CD4-positive, CD25-positive, alpha-beta regulatory T cell (primary cell): ENCODE measurements at regions not wholly inside any gene's neighbourhood (a gene's known extent, or its start where the extent isn't known, plus 50 kb on each side); places are given as distances from the start of the nearest gene placed in this dataset.

ENCODE experiments used
- ATAC-seq, 2 donors: fragments of 150-1000 bp; cut with Tn5 transposase; one replicate each; pipeline ENCODE4 v1.10.0; 2021; ENCODE audit warnings: low read depth in 2 of 2, moderate number of reproducible peaks in 2 of 2, moderate library complexity in 1 of 2
- DNase-seq, 3 donors: peaks; one replicate each; pipeline versions ENCODE4 v3.0.0 to v3.0.0-alpha.2; 2012 to 2022; ENCODE audit warnings: mixed read lengths in 1 of 3
- H3K27ac ChIP-seq: one replicate; pipeline ENCODE4 v1.7.0; 2013; ENCODE audit warnings: mild to moderate bottlenecking, low read length; ENCODE audit not compliant: insufficient read depth, poor library complexity, severe bottlenecking
- H3K27me3 ChIP-seq: one replicate; pipeline ENCODE4 v1.7.0; 2013; ENCODE audit warnings: low read length; ENCODE audit not compliant: control insufficient read depth, insufficient read depth
- H3K36me3 ChIP-seq: one replicate; pipeline ENCODE4 v1.7.0; 2013; ENCODE audit warnings: mild to moderate bottlenecking, low read length, moderate library complexity; ENCODE audit not compliant: control insufficient read depth, insufficient read depth
- H3K4me1 ChIP-seq: 2 replicates; pipeline ENCODE4 v1.7.0; 2013; ENCODE audit warnings: mild to moderate bottlenecking, low read length; ENCODE audit not compliant: insufficient read depth, control insufficient read depth, poor library complexity, severe bottlenecking
- H3K4me3 ChIP-seq: one replicate; pipeline ENCODE4 v1.7.0; 2013; ENCODE audit warnings: low read depth, mild to moderate bottlenecking, low read length, moderate library complexity
- H3K9me3 ChIP-seq, 2 experiments: 1 replicate in 1 of 2; 2 replicates in 1 of 2; pipeline ENCODE4 v1.7.0; 2013; ENCODE audit warnings: low read length in 2 of 2, mild to moderate bottlenecking in 1 of 2, moderate library complexity in 1 of 2; ENCODE audit not compliant: control insufficient read depth in 2 of 2
- H3K27ac Mint-ChIP-seq, 3 donors: one replicate each; pipeline ENCODE4 v1.8.0; 2020 to 2022; ENCODE audit warnings: mild to moderate bottlenecking in 3 of 3, mixed read lengths in 3 of 3, moderate library complexity in 2 of 3
- H3K27me3 Mint-ChIP-seq: one replicate; pipeline ENCODE4 v1.8.0; 2022; ENCODE audit warnings: mild to moderate bottlenecking, mixed read lengths
- H3K36me3 Mint-ChIP-seq: one replicate; pipeline ENCODE4 v1.8.0; 2020; ENCODE audit warnings: mixed read lengths
- H3K4me1 Mint-ChIP-seq, 4 donors: one replicate each; pipeline ENCODE4 v1.8.0; 2020 to 2022; ENCODE audit warnings: mixed read lengths in 4 of 4, mild to moderate bottlenecking in 1 of 4
- H3K4me3 Mint-ChIP-seq, 4 donors: one replicate each; pipeline ENCODE4 v1.8.0; 2020 to 2022; ENCODE audit warnings: mild to moderate bottlenecking in 4 of 4, mixed read lengths in 4 of 4, moderate library complexity in 3 of 4
- H3K9me3 Mint-ChIP-seq, 7 donors: one replicate each; pipeline ENCODE4 v1.8.0; 2020 to 2022; ENCODE audit warnings: mixed read lengths in 7 of 7, mild to moderate bottlenecking in 3 of 7, moderate library complexity in 2 of 7

- H3K27ac Mint-ChIP-seq: no peak overlapping the region
- peaks cover 4 to 12% (median 6%) of the 10 kb centered on the region in 4 donors for H3K4me1 Mint-ChIP-seq
- H3K27me3 Mint-ChIP-seq: no peaks in the 10 kb centered on the region
- H3K36me3 Mint-ChIP-seq: no peaks in the 10 kb centered on the region
- ATAC-seq (no peak), DNase-seq (no peak)
- no peaks in the 10 kb centered on the region for H3K9me3 Mint-ChIP-seq
- Histone ChIP-seq H3K27me3 (peaks cover 2% of the 10 kb centered on the region), H3K4me1 (no peaks in the 10 kb centered on the region), H3K36me3 (no peaks in the 10 kb centered on the region), H3K4me3 (no peak overlapping the region), H3K27ac (no peak overlapping the region), H3K9me3 (no peaks in the 10 kb centered on the region)
- no peak overlapping the region for H3K4me3 Mint-ChIP-seq
Measured at GRCh38 chr10:22850541-22850940, 77.3 kb upstream of the ARMC3 start.

- Mint-ChIP-seq H3K36me3 (no peaks in the 10 kb centered on the region), H3K27ac (no peak overlapping the region), H3K4me3 (peak overlapping the region in 2 of 4 donors; percentile 1 to 48), H3K27me3 (no peaks in the 10 kb centered on the region), H3K9me3 (no peaks in the 10 kb centered on the region), H3K4me1 (peaks cover 4 to 12% (median 5%) of the 10 kb centered on the region in 4 donors)
- Histone ChIP-seq H3K27ac (no peak overlapping the region), H3K4me1 (no peaks in the 10 kb centered on the region), H3K9me3 (no peaks in the 10 kb centered on the region), H3K4me3 (no peak overlapping the region), H3K36me3 (no peaks in the 10 kb centered on the region), H3K27me3 (peaks cover 2% of the 10 kb centered on the region)
- peak in 1 of 3 donors; percentile 2 for DNase-seq
- no peak for ATAC-seq
Measured at GRCh38 chr10:22849077-22849805, 78.6 kb upstream of the ARMC3 start.

- H3K36me3 Mint-ChIP-seq: no peaks in the 10 kb centered on the region
- no peaks in the 10 kb centered on the region for H3K27me3 Mint-ChIP-seq
- peaks cover 4 to 12% (median 5%) of the 10 kb centered on the region in 4 donors for H3K4me1 Mint-ChIP-seq
- no peaks in the 10 kb centered on the region for H3K9me3 ChIP-seq
- no peak overlapping the region for H3K27ac Mint-ChIP-seq
- no peaks in the 10 kb centered on the region for H3K36me3 ChIP-seq
- no peak overlapping the region for H3K27ac ChIP-seq
- H3K4me3 ChIP-seq: no peak overlapping the region
- ATAC-seq (no peak), DNase-seq (no peak)
- no peaks in the 10 kb centered on the region for H3K9me3 Mint-ChIP-seq
- no peak overlapping the region for H3K4me3 Mint-ChIP-seq
- peaks cover 2% of the 10 kb centered on the region for H3K27me3 ChIP-seq
- H3K4me1 ChIP-seq: no peaks in the 10 kb centered on the region
Measured at GRCh38 chr10:22848509-22848908, 79.3 kb upstream of the ARMC3 start.

GRCh38 chr10:22846294-22846693, 81.6 kb upstream of the ARMC3 start:
- H3K9me3 Mint-ChIP-seq: no peaks in the 10 kb centered on the region
- H3K27me3 ChIP-seq: peaks cover 2% of the 10 kb centered on the region
- H3K27ac Mint-ChIP-seq: no peak overlapping the region
- H3K9me3 ChIP-seq: no peaks in the 10 kb centered on the region
- H3K27me3 Mint-ChIP-seq: no peaks in the 10 kb centered on the region
- H3K4me1 ChIP-seq: no peaks in the 10 kb centered on the region
- no peaks in the 10 kb centered on the region for H3K36me3 Mint-ChIP-seq
- no peak for ATAC-seq
- H3K27ac ChIP-seq: no peak overlapping the region
- H3K4me1 Mint-ChIP-seq: peaks cover 4 to 12% (median 5%) of the 10 kb centered on the region in 4 donors
- DNase-seq: no peak
- H3K4me3 Mint-ChIP-seq: no peak overlapping the region
- H3K36me3 ChIP-seq: no peaks in the 10 kb centered on the region
- no peak overlapping the region for H3K4me3 ChIP-seq

- no peaks in the 10 kb centered on the region for H3K9me3 ChIP-seq
- peaks cover 2% of the 10 kb centered on the region for H3K27me3 ChIP-seq
- ATAC-seq (no peak), DNase-seq (no peak)
- Mint-ChIP-seq H3K4me3 (no peak overlapping the region), H3K27me3 (peaks cover 12% of the 10 kb centered on the region), H3K4me1 (no peaks in the 10 kb centered on the region), H3K36me3 (no peaks in the 10 kb centered on the region), H3K27ac (no peak overlapping the region), H3K9me3 (peaks cover 0 to 3% (median 0%) of the 10 kb centered on the region in 7 donors)
- H3K4me3 ChIP-seq: no peak overlapping the region
- no peaks in the 10 kb centered on the region for H3K4me1 ChIP-seq
- H3K36me3 ChIP-seq: no peaks in the 10 kb centered on the region
- H3K27ac ChIP-seq: no peak overlapping the region
Measured at GRCh38 chr10:22839639-22840038, 88.2 kb upstream of the ARMC3 start.

- Histone ChIP-seq H3K27me3 (peaks cover 2% of the 10 kb centered on the region), H3K4me1 (no peaks in the 10 kb centered on the region), H3K9me3 (no peaks in the 10 kb centered on the region), H3K4me3 (no peak overlapping the region), H3K27ac (no peak overlapping the region), H3K36me3 (no peaks in the 10 kb centered on the region)
- Mint-ChIP-seq H3K9me3 (peaks cover 0 to 3% (median 0%) of the 10 kb centered on the region in 7 donors), H3K27me3 (peaks cover 12% of the 10 kb centered on the region), H3K27ac (no peak overlapping the region), H3K36me3 (no peaks in the 10 kb centered on the region), H3K4me1 (no peaks in the 10 kb centered on the region), H3K4me3 (no peak overlapping the region)
- ATAC-seq (no peak), DNase-seq (no peak)
Measured at GRCh38 chr10:22837771-22838170, 90.1 kb upstream of the ARMC3 start.

- peaks cover 0 to 3% (median 0%) of the 10 kb centered on the region in 7 donors for H3K9me3 Mint-ChIP-seq
- no peaks in the 10 kb centered on the region for H3K9me3 ChIP-seq
- H3K27ac ChIP-seq: no peak overlapping the region
- H3K4me3 Mint-ChIP-seq: no peak overlapping the region
- H3K27me3 Mint-ChIP-seq: peaks cover 12% of the 10 kb centered on the region
- no peaks in the 10 kb centered on the region for H3K36me3 ChIP-seq
- no peak overlapping the region for H3K4me3 ChIP-seq
- DNase-seq: no peak
- H3K27ac Mint-ChIP-seq: no peak overlapping the region
- H3K36me3 Mint-ChIP-seq: no peaks in the 10 kb centered on the region
- H3K4me1 ChIP-seq: no peaks in the 10 kb centered on the region
- no peak for ATAC-seq
- H3K27me3 ChIP-seq: peaks cover 2% of the 10 kb centered on the region
- no peaks in the 10 kb centered on the region for H3K4me1 Mint-ChIP-seq
Measured at GRCh38 chr10:22837351-22837750, 90.5 kb upstream of the ARMC3 start.

GRCh38 chr10:22834471-22834870, 93.4 kb upstream of the ARMC3 start:
- Mint-ChIP-seq H3K4me3 (no peak overlapping the region), H3K36me3 (no peaks in the 10 kb centered on the region), H3K9me3 (peaks cover 0 to 3% (median 0%) of the 10 kb centered on the region in 7 donors), H3K4me1 (no peaks in the 10 kb centered on the region), H3K27me3 (peaks cover 12% of the 10 kb centered on the region), H3K27ac (no peak overlapping the region)
- H3K36me3 ChIP-seq: no peaks in the 10 kb centered on the region
- H3K4me3 ChIP-seq: no peak overlapping the region
- no peaks in the 10 kb centered on the region for H3K9me3 ChIP-seq
- DNase-seq (no peak), ATAC-seq (no peak)
- no peak overlapping the region for H3K27ac ChIP-seq
- H3K4me1 ChIP-seq: no peaks in the 10 kb centered on the region
- no peaks in the 10 kb centered on the region for H3K27me3 ChIP-seq
